ENCODE measurements at regions not wholly inside any gene's neighbourhood (a gene's known extent, or its start where the extent isn't known, plus 50 kb on each side); places are given as distances from the start of the nearest gene placed in this dataset.

DNA sequence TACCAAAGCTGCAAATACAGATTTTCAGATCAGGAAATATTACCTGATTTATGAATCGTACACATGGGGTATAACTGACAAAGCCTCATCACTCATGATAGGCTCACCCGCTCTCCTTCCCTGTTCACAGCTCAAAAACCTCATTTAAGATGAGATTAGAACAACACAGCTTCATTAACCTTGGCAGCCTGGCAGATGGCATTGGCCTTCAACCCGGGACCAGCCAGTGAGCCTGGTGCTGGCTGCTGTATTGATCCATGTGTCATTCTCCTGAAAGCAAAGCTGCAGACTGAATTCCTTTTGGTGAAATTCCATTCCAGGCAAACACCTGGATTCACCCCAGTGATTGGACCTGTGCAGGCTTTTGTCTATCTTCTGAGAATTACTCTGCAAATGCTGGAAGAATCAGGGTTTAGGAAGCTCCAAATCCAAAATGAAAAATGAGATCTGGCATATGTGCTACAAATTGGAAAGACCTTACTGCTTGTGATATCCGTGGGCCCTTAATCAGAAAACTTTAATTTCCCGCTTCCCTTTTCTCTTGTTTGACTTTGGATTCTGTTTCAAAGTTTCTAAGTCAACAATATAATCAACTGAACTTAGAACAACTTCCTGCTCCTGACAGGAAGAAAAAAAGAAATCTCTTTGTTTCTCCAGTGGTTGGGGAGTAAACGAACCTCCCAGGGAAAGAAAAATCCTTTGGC is 189.1 kb upstream of the KBTBD8 start:
- DNase-seq (ENCODE audit: low spot score in 2 of 2): no peak
- ATAC-seq: no peak

DNA sequence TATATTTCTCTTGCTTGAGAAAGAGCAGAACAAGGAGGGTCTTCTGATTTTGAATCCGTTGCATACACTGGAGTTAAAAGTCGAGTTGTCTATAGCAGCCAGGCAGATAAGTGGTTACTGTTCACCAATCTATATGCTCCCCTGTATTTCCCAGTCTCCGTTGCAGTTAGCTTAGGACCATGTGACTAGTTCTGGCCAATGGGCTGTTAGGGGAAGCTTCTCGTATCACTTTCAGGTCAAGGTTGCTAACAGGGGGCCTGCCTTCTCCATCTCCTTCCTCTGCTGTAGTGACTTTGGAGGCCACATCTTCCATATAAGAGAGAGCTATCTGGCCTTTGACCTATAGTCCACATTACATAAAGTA is 188.5 kb upstream of the KBTBD8 start:
- Mint-ChIP-seq H3K27ac (no peak overlapping the region), H3K4me1 (no peaks in the 10 kb centered on the region), H3K36me3 (no peaks in the 10 kb centered on the region), H3K9me3 (no peaks in the 10 kb centered on the region), H3K4me3 (no peak overlapping the region)
- ATAC-seq: no peak
- DNase-seq (ENCODE audit: low spot score in 2 of 2): no peak

More for the DNA sequence above, 189.1 kb upstream of the KBTBD8 start:
- Mint-ChIP-seq H3K9me3 (no peaks in the 10 kb centered on the region), H3K4me1 (no peaks in the 10 kb centered on the region), H3K4me3 (no peak overlapping the region), H3K36me3 (no peaks in the 10 kb centered on the region), H3K27ac (no peak overlapping the region)

DNA sequence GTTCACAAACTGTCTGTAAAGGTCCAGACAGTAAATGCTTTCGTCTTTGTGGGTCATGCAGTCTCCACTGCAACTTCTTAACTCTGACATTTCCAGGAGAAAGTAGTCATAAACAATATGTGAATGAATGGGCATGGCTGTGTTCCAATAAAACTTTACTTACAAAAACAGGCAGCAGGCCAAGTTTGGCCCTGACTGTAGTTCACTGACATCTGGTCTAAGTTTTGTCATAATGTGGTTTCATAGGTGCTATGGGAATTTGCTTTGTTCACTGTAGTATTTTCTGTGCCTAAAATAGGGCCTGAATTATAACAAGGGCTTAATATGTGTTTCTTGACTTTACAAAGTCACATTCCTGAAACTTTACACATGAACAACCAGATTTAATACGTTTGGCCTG is 186.0 kb upstream of the KBTBD8 start:
- no peaks in the 10 kb centered on the region for H3K36me3 Mint-ChIP-seq
- no peak for DNase-seq (ENCODE audit: low spot score in 2 of 2)
- H3K4me1 Mint-ChIP-seq: no peaks in the 10 kb centered on the region
- H3K27ac Mint-ChIP-seq: no peak overlapping the region
- H3K4me3 Mint-ChIP-seq: no peak overlapping the region
- no peak for ATAC-seq
- H3K9me3 Mint-ChIP-seq: no peaks in the 10 kb centered on the region

DNA sequence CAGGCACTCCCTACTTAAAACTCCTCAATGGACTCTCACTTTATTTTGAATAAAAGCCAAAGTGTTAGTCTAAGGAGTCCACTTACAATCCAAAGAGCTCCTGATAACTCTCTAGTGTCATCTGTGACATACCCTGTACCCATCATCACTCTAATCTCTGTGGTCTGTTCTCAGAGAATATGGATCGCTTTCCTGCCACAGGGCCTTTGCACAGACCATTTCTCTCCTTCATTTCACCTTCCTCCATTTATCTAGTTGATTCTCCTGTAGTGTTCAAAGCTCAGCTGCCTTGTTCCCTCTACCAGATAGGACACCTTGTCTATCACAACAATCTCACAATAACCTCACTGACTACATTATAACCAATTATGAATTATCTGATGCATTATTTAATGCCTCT is 185.4 kb upstream of the KBTBD8 start:
- Mint-ChIP-seq H3K4me1 (no peaks in the 10 kb centered on the region), H3K9me3 (no peaks in the 10 kb centered on the region), H3K4me3 (no peak overlapping the region), H3K36me3 (no peaks in the 10 kb centered on the region), H3K27ac (no peak overlapping the region)
- no peak for ATAC-seq
- no peak for DNase-seq (ENCODE audit: low spot score in 2 of 2)

DNA sequence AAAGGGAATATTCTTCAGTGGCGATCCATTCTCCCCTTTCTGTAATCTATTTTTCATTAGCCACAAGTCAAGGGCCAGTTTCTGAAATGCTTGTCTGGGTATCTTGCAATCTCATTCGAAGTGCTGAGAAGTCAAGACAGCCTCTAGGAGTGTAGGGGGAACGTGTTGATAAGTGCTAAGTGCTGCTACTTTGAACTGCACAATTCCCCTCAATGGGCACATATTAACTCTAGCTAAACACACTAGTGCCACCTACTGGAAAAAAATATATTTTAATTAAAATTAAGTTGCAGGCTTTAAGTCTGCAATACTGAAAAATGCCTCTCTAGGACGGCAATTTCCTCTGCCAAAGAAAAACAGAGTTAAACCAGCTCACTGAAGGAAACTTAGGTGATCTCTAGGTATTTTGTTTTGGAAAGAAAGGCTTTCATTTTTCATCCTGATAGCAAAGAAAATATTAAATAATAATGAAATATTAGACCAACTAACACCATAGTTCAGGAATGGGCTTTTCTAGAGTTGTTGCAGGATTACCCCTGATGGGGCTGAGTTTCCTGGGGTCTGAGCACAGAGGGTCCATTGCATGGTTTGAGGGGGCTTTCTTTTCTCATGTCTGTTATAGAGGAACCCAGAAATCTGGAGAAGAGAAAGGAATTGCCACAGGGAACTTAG is 181.9 kb upstream of the KBTBD8 start:
- no peak overlapping the region for H3K4me3 Mint-ChIP-seq
- no peak overlapping the region for H3K27ac Mint-ChIP-seq
- H3K4me1 Mint-ChIP-seq: no peaks in the 10 kb centered on the region
- H3K36me3 Mint-ChIP-seq: no peaks in the 10 kb centered on the region
- DNase-seq (ENCODE audit: low spot score in 2 of 2) (no peak), ATAC-seq (peak; percentile 55)
- no peaks in the 10 kb centered on the region for H3K9me3 Mint-ChIP-seq

DNA sequence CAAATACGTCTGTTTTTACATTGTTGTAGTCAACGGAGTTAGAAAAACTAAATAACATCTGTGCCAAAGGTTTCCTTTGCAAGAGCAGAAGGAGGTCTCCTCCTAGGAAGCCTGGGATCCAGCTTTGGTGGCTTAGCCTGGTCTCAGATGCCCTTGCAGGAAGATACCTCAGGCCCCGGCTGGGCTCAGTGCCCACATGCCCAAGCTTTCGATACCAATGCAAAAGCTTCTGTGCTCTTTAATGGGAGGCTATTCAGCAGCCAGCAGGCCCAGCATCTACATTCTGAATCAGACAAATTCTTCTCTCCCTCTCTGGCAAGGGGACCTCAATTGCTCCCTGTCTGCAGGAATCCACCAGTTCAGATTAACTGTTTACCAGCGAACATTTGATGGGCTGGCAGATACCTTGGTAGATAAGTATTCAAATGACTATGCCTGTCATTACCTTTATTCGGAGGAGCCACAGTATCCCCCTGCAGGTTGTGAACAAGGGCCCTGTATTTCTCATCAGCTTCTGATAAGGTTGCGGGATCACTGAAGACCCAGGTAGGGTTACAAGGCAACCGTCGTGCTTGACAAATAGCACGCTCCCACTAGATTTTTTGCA is 180.1 kb upstream of the KBTBD8 start:
- no peaks in the 10 kb centered on the region for H3K36me3 Mint-ChIP-seq
- H3K9me3 Mint-ChIP-seq: no peaks in the 10 kb centered on the region
- no peak overlapping the region for H3K4me3 Mint-ChIP-seq
- DNase-seq (ENCODE audit: low spot score in 2 of 2) (no peak), ATAC-seq (no peak)
- H3K27ac Mint-ChIP-seq: no peak overlapping the region
- no peaks in the 10 kb centered on the region for H3K4me1 Mint-ChIP-seq

DNA sequence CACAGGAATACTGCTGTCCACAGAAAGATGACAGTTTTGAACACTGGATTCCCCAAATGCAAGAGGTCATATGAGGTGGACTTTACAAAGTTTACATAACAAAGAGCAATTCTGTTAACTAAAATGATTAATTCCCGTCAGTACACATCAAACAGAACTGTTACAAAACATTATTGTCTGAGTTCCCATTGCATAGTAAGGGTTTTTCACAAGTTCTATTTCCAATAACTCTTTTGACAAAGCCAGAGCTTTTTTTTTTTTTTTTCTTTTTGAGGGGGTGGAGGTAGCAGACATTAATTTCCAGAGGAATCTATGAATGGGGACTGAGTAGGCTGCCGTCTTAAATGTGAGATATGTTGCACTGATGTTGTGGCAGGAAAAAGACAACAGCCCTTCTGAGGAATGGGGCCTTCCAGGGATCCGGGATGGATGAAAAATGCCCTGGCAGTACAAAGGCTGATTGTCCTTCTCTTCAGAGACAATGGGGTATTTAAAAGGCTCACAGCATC is 178.1 kb upstream of the KBTBD8 start:
- no peak for ATAC-seq
- Mint-ChIP-seq H3K27ac (no peak overlapping the region), H3K4me1 (no peaks in the 10 kb centered on the region)

DNA sequence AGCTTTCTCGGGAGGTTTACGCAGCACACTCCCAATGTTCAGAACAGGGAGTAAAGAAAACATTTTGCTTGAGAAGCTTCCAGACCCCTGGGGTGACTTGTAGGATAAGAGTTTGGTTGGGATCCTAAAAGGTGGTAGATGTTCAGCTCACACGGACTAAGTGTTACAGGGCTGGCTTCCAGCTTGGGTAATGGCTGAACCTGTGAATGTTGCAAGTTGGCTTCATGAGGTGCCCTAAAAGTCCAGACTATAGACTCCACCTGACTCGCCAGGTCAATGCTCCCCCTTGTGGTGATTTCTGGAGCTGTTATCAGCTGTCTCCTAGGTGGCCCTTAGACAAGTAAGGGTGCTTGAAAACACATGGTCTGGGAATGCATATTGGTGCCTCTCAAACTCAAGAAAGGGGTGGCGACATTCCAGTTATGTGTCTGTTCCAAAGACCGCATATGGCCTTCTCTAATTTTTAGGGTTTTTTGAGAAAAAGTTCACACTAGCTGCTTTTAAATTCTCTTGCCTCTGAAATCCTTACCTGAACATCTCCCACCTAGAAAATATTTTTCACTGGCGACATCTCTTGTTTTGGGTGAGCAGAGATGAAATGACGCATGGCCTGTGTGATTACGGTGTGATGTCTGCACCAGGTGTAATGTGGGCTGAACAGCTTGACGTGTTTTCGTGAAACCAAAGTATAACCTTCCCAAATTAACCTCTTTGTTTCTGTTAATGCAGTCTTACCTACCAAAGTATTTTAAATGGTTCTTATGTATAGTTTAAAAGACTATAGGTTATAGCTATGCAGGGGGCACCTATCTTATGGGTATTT is 175.7 kb upstream of the KBTBD8 start:
- no peak overlapping the region for H3K4me3 Mint-ChIP-seq
- DNase-seq (ENCODE audit: low spot score in 2 of 2): peak; percentile 61 to 83
- no peaks in the 10 kb centered on the region for H3K9me3 Mint-ChIP-seq
- no peaks in the 10 kb centered on the region for H3K36me3 Mint-ChIP-seq
- peak; percentile 82 for ATAC-seq
- H3K4me1 Mint-ChIP-seq: no peaks in the 10 kb centered on the region
- H3K27ac Mint-ChIP-seq: no peak overlapping the region

More for the DNA sequence above, 178.1 kb upstream of the KBTBD8 start:
- no peaks in the 10 kb centered on the region for H3K36me3 Mint-ChIP-seq
- H3K4me3 Mint-ChIP-seq: no peak overlapping the region
- DNase-seq (ENCODE audit: low spot score in 2 of 2): no peak
- H3K9me3 Mint-ChIP-seq: no peaks in the 10 kb centered on the region

DNA sequence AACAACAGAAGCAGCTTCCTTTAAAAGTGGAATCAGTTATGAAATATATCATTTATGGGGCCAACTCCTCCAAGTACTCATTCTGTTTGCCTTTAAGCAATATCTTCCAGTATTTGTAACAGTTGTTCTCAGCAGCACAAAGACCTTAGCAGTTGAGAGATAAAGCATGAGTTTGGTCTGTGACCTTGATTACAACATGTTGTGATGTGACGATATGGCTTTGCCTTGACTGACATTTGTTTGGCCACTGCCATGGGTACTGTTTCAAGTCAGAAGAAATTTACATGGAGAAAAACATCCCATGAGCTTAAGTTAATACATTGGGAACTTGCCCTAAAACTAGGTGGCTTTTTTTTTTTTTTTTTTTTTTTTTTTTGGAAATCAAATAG is 175.1 kb upstream of the KBTBD8 start:
- no peak overlapping the region for H3K4me3 Mint-ChIP-seq
- no peak overlapping the region for H3K27ac Mint-ChIP-seq
- H3K4me1 Mint-ChIP-seq: no peaks in the 10 kb centered on the region
- no peak for ATAC-seq
- no peak for DNase-seq (ENCODE audit: low spot score in 2 of 2)
- H3K9me3 Mint-ChIP-seq: no peaks in the 10 kb centered on the region
- no peaks in the 10 kb centered on the region for H3K36me3 Mint-ChIP-seq

- no peaks in the 10 kb centered on the region for H3K36me3 Mint-ChIP-seq
- no peak overlapping the region for H3K4me3 Mint-ChIP-seq
- DNase-seq (ENCODE audit: low spot score in 2 of 2): no peak
- ATAC-seq: no peak
- H3K27ac Mint-ChIP-seq: no peak overlapping the region
- no peaks in the 10 kb centered on the region for H3K4me1 Mint-ChIP-seq
- no peaks in the 10 kb centered on the region for H3K9me3 Mint-ChIP-seq
Observed at GRCh38 chr3:66823532-66823931, 174.6 kb upstream of the KBTBD8 start.

DNA sequence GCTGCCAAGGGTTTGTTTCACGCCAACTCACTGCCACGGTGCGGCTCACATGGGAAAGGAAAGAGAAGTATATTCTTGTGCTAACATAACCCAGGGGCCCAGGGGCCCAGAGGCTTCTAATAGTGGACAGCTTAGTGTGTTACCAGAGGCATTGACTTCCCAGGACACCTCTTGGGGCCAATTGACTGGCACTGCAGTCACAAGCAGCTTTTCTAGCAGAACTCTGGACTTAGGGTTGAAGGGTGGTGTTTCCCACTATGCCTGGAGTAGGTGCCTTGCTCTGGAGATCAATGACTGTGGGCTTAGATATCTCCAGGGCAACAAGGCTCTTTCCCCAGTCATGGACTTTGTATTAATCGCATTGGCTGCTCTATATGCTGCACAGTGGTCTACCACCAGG is 172.7 kb upstream of the KBTBD8 start:
- no peaks in the 10 kb centered on the region for H3K9me3 Mint-ChIP-seq
- no peak overlapping the region for H3K27ac Mint-ChIP-seq
- DNase-seq (ENCODE audit: low spot score in 2 of 2) (no peak), ATAC-seq (no peak)
- no peaks in the 10 kb centered on the region for H3K36me3 Mint-ChIP-seq
- no peak overlapping the region for H3K4me3 Mint-ChIP-seq
- no peaks in the 10 kb centered on the region for H3K4me1 Mint-ChIP-seq

DNA sequence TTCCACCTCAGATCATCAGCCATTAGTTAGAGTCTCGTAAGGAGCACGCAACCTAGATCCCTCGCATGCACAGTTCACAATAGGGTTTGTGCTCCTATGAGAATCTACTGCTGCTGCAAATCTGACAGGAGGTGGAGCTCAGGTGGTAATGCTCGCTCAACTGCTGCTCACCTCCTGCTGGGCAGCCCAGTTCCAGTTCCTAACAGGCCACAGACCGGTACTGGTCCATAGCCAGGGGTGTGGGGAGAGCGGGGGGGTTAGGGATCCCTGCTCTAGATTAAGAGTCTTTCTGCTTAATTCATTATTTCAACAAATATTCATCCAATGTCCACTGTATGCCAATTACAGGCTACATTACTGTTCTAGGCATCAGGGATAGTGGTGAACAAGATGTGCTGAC is 170.4 kb upstream of the KBTBD8 start:
- DNase-seq (ENCODE audit: low spot score in 2 of 2) (no peak), ATAC-seq (no peak)
- H3K27ac Mint-ChIP-seq: no peak overlapping the region
- H3K4me3 Mint-ChIP-seq: no peak overlapping the region
- no peaks in the 10 kb centered on the region for H3K4me1 Mint-ChIP-seq
- H3K36me3 Mint-ChIP-seq: no peaks in the 10 kb centered on the region
- H3K9me3 Mint-ChIP-seq: no peaks in the 10 kb centered on the region

DNA sequence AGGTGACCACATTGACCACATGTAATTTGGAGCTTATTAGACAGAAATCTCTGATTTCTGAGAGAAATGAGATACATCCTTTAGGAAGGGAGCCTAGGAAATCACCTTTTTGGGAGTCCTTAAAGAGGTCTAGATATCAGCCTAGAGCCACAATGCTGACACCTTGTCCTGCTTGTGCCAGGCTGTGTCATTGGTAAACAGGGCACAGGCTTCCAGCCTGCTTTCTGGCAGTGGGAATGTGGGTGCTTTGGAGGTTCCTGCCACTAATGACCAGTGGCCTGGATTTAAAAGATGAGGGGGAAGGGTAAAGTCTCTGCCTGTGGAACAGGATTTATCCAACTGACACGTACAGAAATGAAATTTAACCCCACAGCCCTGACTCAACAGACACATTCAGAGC is 169.8 kb upstream of the KBTBD8 start:
- ATAC-seq: no peak
- no peaks in the 10 kb centered on the region for H3K4me1 Mint-ChIP-seq
- H3K36me3 Mint-ChIP-seq: no peaks in the 10 kb centered on the region
- no peak overlapping the region for H3K27ac Mint-ChIP-seq
- no peak overlapping the region for H3K4me3 Mint-ChIP-seq
- H3K9me3 Mint-ChIP-seq: no peaks in the 10 kb centered on the region
- no peak for DNase-seq (ENCODE audit: low spot score in 2 of 2)

- no peak for ATAC-seq
- DNase-seq (ENCODE audit: low spot score in 2 of 2): no peak
- no peaks in the 10 kb centered on the region for H3K4me1 Mint-ChIP-seq
- H3K4me3 Mint-ChIP-seq: no peak overlapping the region
- H3K27ac Mint-ChIP-seq: no peak overlapping the region
- no peaks in the 10 kb centered on the region for H3K9me3 Mint-ChIP-seq
- H3K36me3 Mint-ChIP-seq: no peaks in the 10 kb centered on the region
Observed at GRCh38 chr3:66830301-66830700, 167.8 kb upstream of the KBTBD8 start.

DNA sequence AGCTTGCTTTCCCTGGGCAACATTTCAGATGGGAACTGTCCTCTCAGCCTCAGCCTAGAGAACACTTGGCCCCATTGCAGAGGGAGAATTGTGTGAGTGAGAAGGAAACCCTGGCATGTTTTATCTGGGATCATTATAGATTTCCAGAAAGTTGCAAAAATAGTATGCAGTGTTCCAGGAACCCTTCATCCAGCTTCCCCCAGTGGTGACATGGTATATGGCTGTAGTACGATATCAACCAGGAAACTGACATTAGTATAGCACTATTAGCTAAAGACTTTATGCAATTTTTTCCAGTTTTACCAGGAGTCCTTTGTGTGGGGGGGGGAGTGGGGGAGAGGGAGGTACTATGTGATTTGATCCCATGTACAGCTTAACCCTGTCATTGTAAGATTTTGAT is 166.2 kb upstream of the KBTBD8 start:
- no peak for ATAC-seq
- no peak for DNase-seq (ENCODE audit: low spot score in 2 of 2)
- Mint-ChIP-seq H3K9me3 (no peaks in the 10 kb centered on the region), H3K4me3 (no peak overlapping the region), H3K27ac (no peak overlapping the region), H3K36me3 (no peaks in the 10 kb centered on the region), H3K4me1 (no peaks in the 10 kb centered on the region)
